ENCODE measurements at regions not wholly inside any gene's neighbourhood (a gene's known extent, or its start where the extent isn't known, plus 50 kb on each side); places are given as distances from the start of the nearest gene placed in this dataset.

DNA sequence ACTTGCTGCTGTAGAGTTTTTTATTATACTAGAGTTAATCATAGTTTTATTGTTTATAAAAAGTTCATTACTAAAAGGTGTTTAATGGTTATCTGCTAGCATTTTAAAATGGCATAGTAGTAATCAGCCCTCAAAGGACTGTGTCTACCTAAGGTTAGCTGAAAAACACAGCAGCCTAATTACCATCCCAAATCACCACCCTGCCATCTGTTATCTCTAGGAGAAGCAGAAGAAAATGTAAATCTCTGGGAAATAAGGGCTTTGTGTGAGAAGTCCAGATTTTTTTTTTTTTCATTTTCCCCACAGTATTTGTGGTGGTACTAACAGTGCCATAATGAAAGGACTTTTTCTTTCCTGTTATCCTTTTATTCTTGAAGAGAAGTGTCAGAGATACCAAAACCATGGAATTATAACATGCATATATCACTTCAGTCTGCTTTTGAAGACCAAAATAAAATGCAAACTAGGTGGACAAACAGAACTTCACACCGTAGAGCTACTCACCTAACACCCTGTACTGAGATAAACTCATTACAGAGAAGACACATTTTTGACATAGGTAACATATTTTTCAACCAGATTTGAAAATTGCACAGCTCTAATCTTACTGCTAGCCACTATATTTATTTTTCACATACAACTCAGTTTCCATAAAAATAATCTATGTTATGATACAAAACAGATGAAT, 876.2 kb downstream of the C12orf50 start:
- DNase-seq (ENCODE audit: insufficient read length, low spot score) (no peak), FAIRE-seq (no peak)
- no peak for TF ChIP-seq TAF1 (IDR thresholded peaks at IDR 0.05; ENCODE audit: low read depth, low read length)
- no peak for TF ChIP-seq POLR2A (IDR thresholded peaks at IDR 0.05; ENCODE audit: low read depth, low read length)
- no peak for TF ChIP-seq POU2F2 (IDR thresholded peaks at IDR 0.05; ENCODE audit: low read depth, low read length)
- no peak for TF ChIP-seq POLR2AphosphoS5 (IDR thresholded peaks at IDR 0.05; ENCODE audit: low read depth, low read length)
- no peak for TF ChIP-seq SPI1 (IDR thresholded peaks at IDR 0.05; ENCODE audit: low read depth, low read length)
- no peak for TF ChIP-seq PAX5 (IDR thresholded peaks at IDR 0.05; ENCODE audit: insufficient read depth, low read length, severe bottlenecking)

DNA sequence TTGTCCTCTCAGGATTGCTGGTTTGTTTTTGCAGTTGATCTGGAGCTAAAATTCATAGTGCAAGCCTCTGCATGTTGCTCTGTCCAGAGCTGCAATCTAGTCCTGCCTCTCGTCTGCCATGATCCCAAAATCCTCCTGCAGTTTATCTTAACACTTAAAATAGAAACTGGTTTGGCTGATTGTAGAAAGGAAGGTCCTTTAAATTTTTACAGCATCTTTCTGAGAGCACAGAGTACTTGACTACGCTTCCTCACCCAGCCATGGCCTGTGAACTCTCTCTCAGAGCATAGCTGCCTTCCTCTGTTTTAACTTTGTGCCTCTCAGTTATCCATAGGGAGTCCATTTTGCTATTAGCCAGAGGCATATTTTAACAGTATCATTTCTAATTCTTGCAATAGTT, 877.1 kb downstream of the C12orf50 start:
- no peak for FAIRE-seq
- no peak for DNase-seq (ENCODE audit: insufficient read length, low spot score)
- no peak for TF ChIP-seq POU2F2 (IDR thresholded peaks at IDR 0.05; ENCODE audit: low read depth, low read length)
- no peak for TF ChIP-seq POLR2AphosphoS5 (IDR thresholded peaks at IDR 0.05; ENCODE audit: low read depth, low read length)
- no peak for TF ChIP-seq PAX5 (IDR thresholded peaks at IDR 0.05; ENCODE audit: insufficient read depth, low read length, severe bottlenecking)
- TF ChIP-seq TAF1 (IDR thresholded peaks at IDR 0.05; ENCODE audit: low read depth, low read length) = no peak
- TF ChIP-seq SPI1 (IDR thresholded peaks at IDR 0.05; ENCODE audit: low read depth, low read length) = no peak
- no peak for TF ChIP-seq POLR2A (IDR thresholded peaks at IDR 0.05; ENCODE audit: low read depth, low read length)

DNA sequence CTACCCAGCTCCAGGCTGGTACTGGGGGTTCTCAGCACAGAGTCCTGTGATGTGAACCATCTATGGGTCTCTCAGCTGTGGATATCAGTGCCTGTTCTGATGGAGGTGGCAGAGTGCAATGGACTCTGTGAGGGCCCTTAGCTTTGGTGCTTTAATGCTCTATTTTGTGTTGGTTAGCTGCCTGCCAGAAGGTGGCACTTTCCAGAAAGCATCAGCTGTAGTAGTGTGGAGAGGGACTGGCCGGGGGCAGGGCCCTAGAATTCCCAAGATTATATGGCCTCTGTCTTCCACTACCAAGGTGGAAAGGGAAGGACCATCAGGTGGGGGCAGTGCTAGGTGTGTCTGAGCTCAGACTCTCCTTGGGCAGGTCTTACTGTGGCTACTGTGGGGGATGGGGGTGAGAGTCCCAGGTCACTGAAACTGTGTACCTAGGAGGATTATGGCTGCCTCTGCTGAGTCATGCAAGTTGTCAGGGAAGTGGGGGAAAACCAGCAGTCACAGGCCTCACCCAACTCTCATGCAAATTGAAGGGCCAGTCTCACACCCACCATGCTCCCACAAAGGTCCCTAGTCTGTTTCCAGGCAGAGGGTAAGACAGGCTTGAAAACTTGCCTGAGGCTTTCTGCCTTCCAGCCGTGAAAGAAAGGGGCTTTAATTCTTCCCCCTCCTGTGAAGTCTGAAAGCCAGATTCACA, 878.1 kb downstream of the C12orf50 start:
- FAIRE-seq = no peak
- TF ChIP-seq PAX5 (IDR thresholded peaks at IDR 0.05; ENCODE audit: insufficient read depth, low read length, severe bottlenecking) (no peak), SPI1 (IDR thresholded peaks at IDR 0.05; ENCODE audit: low read depth, low read length) (0 out of 2 replicates have a peak, but pooled peaks have one; percentile 13), POU2F2 (IDR thresholded peaks at IDR 0.05; ENCODE audit: low read depth, low read length) (peak; percentile 83; the same call in 1 of the 2 replicates), POLR2A (IDR thresholded peaks at IDR 0.05; ENCODE audit: low read depth, low read length) (no peak)
- DNase-seq (ENCODE audit: insufficient read length, low spot score) = no peak

DNA sequence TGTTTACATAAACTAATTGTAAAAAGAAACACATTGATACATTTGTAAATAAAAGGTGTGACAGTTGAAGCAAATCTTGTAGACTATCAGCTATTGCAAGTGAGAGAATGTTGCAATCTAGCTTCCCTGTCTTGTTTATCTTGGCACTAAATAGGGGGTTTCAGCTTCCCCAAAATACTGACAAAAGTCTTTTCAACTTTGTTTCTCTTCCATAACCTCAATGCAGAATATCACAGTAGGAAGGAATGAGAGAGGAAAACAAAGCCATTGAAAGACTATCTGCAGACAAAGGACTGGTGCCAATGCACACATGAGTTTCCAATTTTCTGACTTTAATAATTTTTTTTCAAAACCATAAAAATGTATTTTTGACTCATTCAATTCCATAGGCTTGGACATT, 886.2 kb upstream of the MGAT4C start:
- TF ChIP-seq PAX5 (IDR thresholded peaks at IDR 0.05; ENCODE audit: insufficient read depth, low read length, severe bottlenecking) (no peak), POLR2AphosphoS5 (IDR thresholded peaks at IDR 0.05; ENCODE audit: low read depth, low read length) (no peak)
- no peak for DNase-seq (ENCODE audit: insufficient read length, low spot score)
- no peak for FAIRE-seq

DNA sequence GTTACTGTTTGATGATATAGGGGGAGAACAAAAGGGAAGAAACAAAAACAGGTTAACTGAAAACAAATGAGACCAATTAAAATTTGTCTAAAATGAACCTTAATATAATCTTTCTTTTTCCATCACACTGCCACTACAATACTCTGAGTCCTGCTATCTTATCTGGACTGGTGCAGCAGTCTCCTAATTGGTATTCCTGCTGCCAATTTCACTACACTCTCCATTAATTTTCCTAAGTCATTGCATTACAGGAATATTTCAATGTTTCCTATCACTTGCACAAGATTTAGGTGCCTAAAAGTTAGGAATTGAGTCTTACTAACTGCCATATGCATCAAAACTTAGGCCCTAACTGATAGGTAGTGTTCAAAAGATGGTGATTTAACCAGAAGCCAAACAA, 884.9 kb upstream of the MGAT4C start:
- no peak for FAIRE-seq
- no peak for DNase-seq (ENCODE audit: insufficient read length, low spot score)
- no peak for TF ChIP-seq POLR2AphosphoS5 (IDR thresholded peaks at IDR 0.05; ENCODE audit: low read depth, low read length)
- TF ChIP-seq POLR2A (IDR thresholded peaks at IDR 0.05; ENCODE audit: low read depth, low read length) = no peak
- TF ChIP-seq PAX5 (IDR thresholded peaks at IDR 0.05; ENCODE audit: insufficient read depth, low read length, severe bottlenecking) = no peak
- no peak for TF ChIP-seq SPI1 (IDR thresholded peaks at IDR 0.05; ENCODE audit: low read depth, low read length)
- no peak for TF ChIP-seq TAF1 (IDR thresholded peaks at IDR 0.05; ENCODE audit: low read depth, low read length)
- no peak for TF ChIP-seq POU2F2 (IDR thresholded peaks at IDR 0.05; ENCODE audit: low read depth, low read length)

DNA sequence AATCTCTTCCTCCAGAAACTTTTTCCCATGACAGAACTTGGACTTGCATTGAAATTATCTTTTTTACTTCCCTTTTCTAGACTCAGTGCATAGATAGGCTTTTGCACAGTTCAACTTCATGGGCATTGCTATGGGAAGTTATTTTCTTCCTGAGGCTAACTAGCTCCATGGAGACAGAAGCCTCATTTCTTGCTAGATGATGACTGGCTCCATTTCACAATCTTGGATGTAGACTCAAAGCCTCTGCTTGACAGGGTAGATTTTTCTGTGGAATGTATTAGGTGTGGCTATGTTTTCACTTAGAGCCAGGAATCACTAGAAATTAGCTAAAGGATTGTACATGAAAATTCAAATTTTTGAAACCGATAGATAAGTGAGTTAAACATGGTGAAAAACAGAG, 884.1 kb upstream of the MGAT4C start:
- no peak for TF ChIP-seq POLR2AphosphoS5 (IDR thresholded peaks at IDR 0.05; ENCODE audit: low read depth, low read length)
- no peak for TF ChIP-seq POLR2A (IDR thresholded peaks at IDR 0.05; ENCODE audit: low read depth, low read length)
- TF ChIP-seq SPI1 (IDR thresholded peaks at IDR 0.05; ENCODE audit: low read depth, low read length) = no peak
- no peak for TF ChIP-seq POU2F2 (IDR thresholded peaks at IDR 0.05; ENCODE audit: low read depth, low read length)
- TF ChIP-seq PAX5 (IDR thresholded peaks at IDR 0.05; ENCODE audit: insufficient read depth, low read length, severe bottlenecking) = no peak
- TF ChIP-seq TAF1 (IDR thresholded peaks at IDR 0.05; ENCODE audit: low read depth, low read length) = no peak
- DNase-seq (ENCODE audit: insufficient read length, low spot score) (no peak), FAIRE-seq (no peak)

DNA sequence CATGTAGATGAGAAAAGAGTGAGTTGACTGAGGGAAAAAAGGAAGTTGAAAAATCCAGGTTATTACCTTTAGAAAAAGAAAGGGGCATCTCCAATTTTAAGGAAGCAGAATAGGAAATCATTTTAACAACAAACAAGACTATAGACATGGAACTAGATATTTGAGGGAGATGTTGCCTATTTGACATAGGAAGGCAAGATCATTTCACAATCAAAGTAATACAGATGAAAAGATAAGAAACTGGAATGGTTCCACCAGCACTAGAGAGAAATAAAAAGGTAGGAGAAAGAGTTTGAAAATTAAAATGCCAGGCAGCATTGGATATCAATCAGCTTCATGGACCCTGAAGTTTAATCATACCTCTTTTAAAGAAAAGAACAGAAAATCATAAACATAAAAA, 881.0 kb upstream of the MGAT4C start:
- DNase-seq (ENCODE audit: insufficient read length, low spot score) (no peak), FAIRE-seq (no peak)
- TF ChIP-seq POU2F2 (IDR thresholded peaks at IDR 0.05; ENCODE audit: low read depth, low read length) (no peak), POLR2A (IDR thresholded peaks at IDR 0.05; ENCODE audit: low read depth, low read length) (no peak), TAF1 (IDR thresholded peaks at IDR 0.05; ENCODE audit: low read depth, low read length) (no peak), PAX5 (IDR thresholded peaks at IDR 0.05; ENCODE audit: insufficient read depth, low read length, severe bottlenecking) (no peak), POLR2AphosphoS5 (IDR thresholded peaks at IDR 0.05; ENCODE audit: low read depth, low read length) (no peak), SPI1 (IDR thresholded peaks at IDR 0.05; ENCODE audit: low read depth, low read length) (no peak)

DNA sequence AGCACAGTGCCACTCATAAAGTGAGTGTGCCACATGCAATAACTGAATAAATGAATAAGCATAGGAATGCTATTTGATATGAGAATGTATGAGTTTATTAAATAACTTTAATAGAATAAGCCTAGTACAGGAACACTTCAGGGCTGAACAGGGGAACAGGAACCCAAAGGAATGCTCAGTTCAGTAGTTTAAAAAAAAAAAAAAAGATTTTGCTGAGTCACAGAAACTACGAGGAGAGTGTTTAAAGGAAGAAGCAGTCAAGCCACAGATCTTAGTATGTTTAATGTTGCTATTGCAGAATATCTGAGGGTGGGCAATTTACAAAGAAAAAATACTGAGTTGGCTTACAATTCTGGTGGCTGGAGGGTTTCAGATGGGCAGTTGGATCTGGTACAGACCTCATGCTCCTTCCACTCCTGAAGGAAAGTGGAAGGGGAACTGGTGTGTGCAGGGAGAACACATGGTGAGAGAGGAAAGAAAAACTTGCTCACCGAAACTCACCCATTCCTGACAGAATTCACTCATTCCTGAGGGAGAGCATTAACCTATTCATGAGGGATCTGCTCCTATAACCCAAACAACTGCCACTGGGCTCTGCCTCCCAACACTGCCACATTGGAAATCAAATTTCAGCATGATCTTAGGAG, 880.3 kb upstream of the MGAT4C start:
- no peak for DNase-seq (ENCODE audit: insufficient read length, low spot score)
- TF ChIP-seq TAF1 (IDR thresholded peaks at IDR 0.05; ENCODE audit: low read depth, low read length) = no peak
- no peak for TF ChIP-seq PAX5 (IDR thresholded peaks at IDR 0.05; ENCODE audit: insufficient read depth, low read length, severe bottlenecking)
- no peak for TF ChIP-seq POLR2AphosphoS5 (IDR thresholded peaks at IDR 0.05; ENCODE audit: low read depth, low read length)
- no peak for TF ChIP-seq SPI1 (IDR thresholded peaks at IDR 0.05; ENCODE audit: low read depth, low read length)
- no peak for TF ChIP-seq POU2F2 (IDR thresholded peaks at IDR 0.05; ENCODE audit: low read depth, low read length)
- TF ChIP-seq POLR2A (IDR thresholded peaks at IDR 0.05; ENCODE audit: low read depth, low read length) = no peak
- FAIRE-seq = no peak

DNA sequence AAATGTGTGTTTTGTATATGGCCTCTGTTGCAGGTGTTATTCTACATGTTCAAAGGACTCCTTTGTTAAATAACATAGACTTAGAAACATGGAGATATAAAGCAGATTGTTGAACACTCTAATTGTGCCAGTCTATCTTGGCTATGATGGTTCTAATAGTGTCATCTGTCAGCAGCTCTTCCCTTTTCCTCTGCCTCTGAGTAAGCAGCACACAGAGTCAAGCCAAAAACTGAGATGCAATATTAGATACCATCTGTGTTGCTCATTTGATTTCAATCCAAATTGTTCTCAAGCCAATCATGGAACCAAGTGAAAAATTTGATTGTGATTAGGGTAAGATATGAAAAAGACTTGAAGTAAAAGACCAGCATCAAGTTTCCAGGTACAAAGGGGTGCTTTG, 871.1 kb upstream of the MGAT4C start:
- DNase-seq (ENCODE audit: insufficient read length, low spot score) = no peak

More for the DNA sequence above, 871.1 kb upstream of the MGAT4C start:
- no peak for FAIRE-seq
- TF ChIP-seq POLR2A (IDR thresholded peaks at IDR 0.05; ENCODE audit: low read depth, low read length) = no peak
- no peak for TF ChIP-seq POLR2AphosphoS5 (IDR thresholded peaks at IDR 0.05; ENCODE audit: low read depth, low read length)

Data from GM12891 (cell line).